ENCODE measurements at regions not wholly inside any gene's neighbourhood (a gene's known extent, or its start where the extent isn't known, plus 50 kb on each side); places are given as distances from the start of the nearest gene placed in this dataset.

GRCh38 chr7:84370114-84370513 is 175.5 kb upstream of the SEMA3A start:
- Mint-ChIP-seq H3K27ac (no peak overlapping the region), H3K4me3 (no peak overlapping the region), H3K9me3 (no peaks in the 10 kb centered on the region), H3K36me3 (ENCODE audit: low read depth) (no peaks in the 10 kb centered on the region), H3K4me1 (ENCODE audit: low read depth) (no peaks in the 10 kb centered on the region), H3K27me3 (no peaks in the 10 kb centered on the region)

- no peaks in the 10 kb centered on the region for H3K4me1 Mint-ChIP-seq (ENCODE audit: low read depth)
- H3K27ac Mint-ChIP-seq = no peak overlapping the region
- H3K27me3 Mint-ChIP-seq = no peaks in the 10 kb centered on the region
- no peaks in the 10 kb centered on the region for H3K9me3 Mint-ChIP-seq
- H3K4me3 Mint-ChIP-seq = no peak overlapping the region
- H3K36me3 Mint-ChIP-seq (ENCODE audit: low read depth) = no peaks in the 10 kb centered on the region
Measured at GRCh38 chr7:84368122-84368521, 173.5 kb upstream of the SEMA3A start.

- Mint-ChIP-seq H3K9me3 (no peaks in the 10 kb centered on the region), H3K27ac (no peak overlapping the region), H3K4me3 (no peak overlapping the region), H3K27me3 (no peaks in the 10 kb centered on the region), H3K36me3 (ENCODE audit: low read depth) (no peaks in the 10 kb centered on the region), H3K4me1 (ENCODE audit: low read depth) (no peaks in the 10 kb centered on the region)
Measured at GRCh38 chr7:84364708-84365107, 170.1 kb upstream of the SEMA3A start.

DNA sequence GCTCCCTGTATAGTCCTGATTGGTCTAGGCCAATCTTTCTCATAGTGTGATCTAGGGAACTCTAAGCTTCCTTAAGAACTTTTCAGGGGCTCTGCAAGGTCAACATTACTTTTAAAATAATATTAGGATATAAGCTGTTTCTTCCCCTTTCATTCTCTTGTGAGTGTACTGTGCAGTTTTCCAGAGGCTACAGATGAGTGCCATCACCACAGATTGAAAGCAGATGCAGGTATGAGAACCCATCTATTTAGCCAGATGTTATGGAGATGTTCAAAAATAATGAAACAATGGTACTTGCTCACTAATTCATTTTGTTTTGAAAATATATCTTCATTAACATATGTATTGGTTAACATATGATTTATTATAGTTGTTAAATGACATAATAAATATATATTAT is 169.2 kb upstream of the SEMA3A start:
- no peak overlapping the region for H3K4me3 Mint-ChIP-seq
- H3K36me3 Mint-ChIP-seq (ENCODE audit: low read depth) = no peaks in the 10 kb centered on the region
- no peaks in the 10 kb centered on the region for H3K9me3 Mint-ChIP-seq
- no peaks in the 10 kb centered on the region for H3K4me1 Mint-ChIP-seq (ENCODE audit: low read depth)
- no peaks in the 10 kb centered on the region for H3K27me3 Mint-ChIP-seq
- H3K27ac Mint-ChIP-seq = no peak overlapping the region

DNA sequence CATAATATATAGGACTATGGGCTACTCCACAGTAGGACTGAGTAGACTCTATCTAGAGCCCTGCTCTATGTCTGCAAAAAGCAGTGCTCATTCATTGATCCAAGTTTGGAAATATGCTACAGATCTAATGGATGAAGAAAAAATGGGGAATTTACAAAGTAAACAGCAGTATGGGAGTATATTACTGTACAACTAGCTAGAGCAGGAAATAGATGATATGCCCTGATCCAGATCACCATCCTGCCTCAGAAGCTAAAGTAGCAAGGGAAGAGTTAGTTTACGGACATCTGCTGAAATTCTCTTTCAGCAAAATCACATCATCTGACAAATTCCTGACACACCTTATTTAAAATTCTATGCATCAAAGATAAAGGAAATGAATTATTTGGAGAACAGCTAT is 168.2 kb upstream of the SEMA3A start:
- Mint-ChIP-seq H3K27me3 (no peaks in the 10 kb centered on the region), H3K4me3 (no peak overlapping the region), H3K27ac (no peak overlapping the region), H3K36me3 (ENCODE audit: low read depth) (no peaks in the 10 kb centered on the region), H3K9me3 (no peaks in the 10 kb centered on the region), H3K4me1 (ENCODE audit: low read depth) (no peaks in the 10 kb centered on the region)

GRCh38 chr7:84362360-84362759 is 167.8 kb upstream of the SEMA3A start:
- H3K27me3 Mint-ChIP-seq = no peaks in the 10 kb centered on the region
- no peaks in the 10 kb centered on the region for H3K36me3 Mint-ChIP-seq (ENCODE audit: low read depth)
- no peaks in the 10 kb centered on the region for H3K9me3 Mint-ChIP-seq
- H3K4me3 Mint-ChIP-seq = no peak overlapping the region
- H3K27ac Mint-ChIP-seq = no peak overlapping the region
- H3K4me1 Mint-ChIP-seq (ENCODE audit: low read depth) = no peaks in the 10 kb centered on the region

DNA sequence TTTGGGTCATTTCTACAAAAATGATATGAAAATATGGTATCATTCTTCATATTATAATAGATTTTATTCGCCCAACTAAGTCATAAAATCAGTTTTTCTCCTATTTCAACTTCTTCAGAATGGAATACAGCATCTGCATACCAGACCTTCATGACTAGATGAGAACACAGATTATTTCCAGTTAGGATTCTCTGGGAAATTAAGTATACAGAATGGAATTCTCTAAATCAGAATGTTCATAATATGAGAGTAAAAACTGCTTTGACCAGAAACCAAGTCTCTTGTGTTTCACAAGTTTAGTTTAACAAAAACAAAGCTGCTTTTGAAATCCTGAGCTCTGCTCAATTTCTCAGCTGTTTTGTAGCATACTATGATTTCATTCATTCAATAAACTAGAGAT is 160.3 kb upstream of the SEMA3A start:
- Mint-ChIP-seq H3K4me3 (no peak overlapping the region), H3K36me3 (ENCODE audit: low read depth) (no peaks in the 10 kb centered on the region), H3K4me1 (ENCODE audit: low read depth) (no peaks in the 10 kb centered on the region), H3K27me3 (no peaks in the 10 kb centered on the region), H3K27ac (no peak overlapping the region), H3K9me3 (no peaks in the 10 kb centered on the region)

DNA sequence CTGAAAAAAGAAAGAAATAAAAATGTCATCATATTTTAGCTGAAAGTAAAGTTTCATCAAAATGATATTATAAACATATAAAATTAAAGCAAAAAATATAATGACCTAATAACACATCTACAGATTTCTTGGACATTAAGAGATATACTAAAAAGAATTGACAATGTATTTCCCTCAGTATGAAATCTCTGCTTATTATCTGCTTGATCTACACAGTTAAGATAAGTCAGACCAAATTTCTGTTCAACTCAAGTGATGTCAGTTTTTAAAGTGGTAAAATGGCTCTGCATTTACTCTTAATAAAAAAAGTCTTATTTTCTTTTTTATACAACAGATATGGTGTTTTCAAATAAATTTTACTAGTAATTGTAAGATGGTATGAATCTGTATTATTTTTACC is 159.4 kb upstream of the SEMA3A start:
- Mint-ChIP-seq H3K36me3 (ENCODE audit: low read depth) (no peaks in the 10 kb centered on the region), H3K4me3 (no peak overlapping the region), H3K27me3 (no peaks in the 10 kb centered on the region), H3K9me3 (no peaks in the 10 kb centered on the region), H3K4me1 (ENCODE audit: low read depth) (no peaks in the 10 kb centered on the region), H3K27ac (no peak overlapping the region)

DNA sequence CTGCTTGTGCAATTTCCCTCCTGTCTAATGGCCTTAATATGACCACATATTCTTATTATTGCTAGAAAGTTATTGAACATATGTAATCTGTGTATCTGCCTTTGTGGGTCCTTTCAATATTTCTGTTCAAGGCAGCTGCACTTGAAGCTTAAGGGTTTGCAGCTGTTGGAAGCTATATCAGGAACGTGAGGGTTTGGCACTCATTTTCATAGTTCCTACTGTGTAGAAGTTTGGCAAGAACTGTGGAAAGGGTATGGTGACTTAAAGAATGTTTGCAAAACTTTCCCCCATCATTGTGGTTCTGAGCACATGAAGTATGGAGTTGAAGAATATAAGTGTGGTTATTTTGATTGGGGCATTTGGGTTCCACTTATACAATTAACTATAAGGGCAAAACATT is 144.7 kb upstream of the SEMA3A start:
- no peak overlapping the region for H3K27ac Mint-ChIP-seq
- H3K4me1 Mint-ChIP-seq (ENCODE audit: low read depth) = no peaks in the 10 kb centered on the region
- H3K9me3 Mint-ChIP-seq = no peaks in the 10 kb centered on the region
- H3K4me3 Mint-ChIP-seq = no peak overlapping the region
- no peaks in the 10 kb centered on the region for H3K36me3 Mint-ChIP-seq (ENCODE audit: low read depth)
- H3K27me3 Mint-ChIP-seq = no peaks in the 10 kb centered on the region

DNA sequence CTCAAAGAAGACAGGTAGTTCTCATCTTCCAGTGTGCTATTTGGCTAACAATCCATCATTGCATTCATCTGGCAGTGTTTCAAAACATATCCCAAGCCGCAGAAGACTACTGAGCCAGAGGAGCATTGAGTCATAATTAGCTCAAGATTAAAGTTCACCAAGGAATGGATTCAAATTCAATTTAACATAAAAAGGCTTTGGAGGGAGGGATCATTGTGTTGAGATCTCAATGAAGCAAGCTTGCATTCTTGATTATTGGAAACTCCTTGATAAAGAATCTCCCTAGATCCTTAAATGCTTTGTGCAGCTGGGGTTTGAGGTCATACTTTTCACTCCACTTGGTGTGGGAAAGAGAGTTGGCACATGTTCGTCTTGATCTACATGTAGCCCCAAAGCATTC is 142.8 kb upstream of the SEMA3A start:
- no peaks in the 10 kb centered on the region for H3K9me3 Mint-ChIP-seq
- no peaks in the 10 kb centered on the region for H3K27me3 Mint-ChIP-seq
- H3K27ac Mint-ChIP-seq = no peak overlapping the region
- no peak overlapping the region for H3K4me3 Mint-ChIP-seq
- no peaks in the 10 kb centered on the region for H3K4me1 Mint-ChIP-seq (ENCODE audit: low read depth)
- H3K36me3 Mint-ChIP-seq (ENCODE audit: low read depth) = no peaks in the 10 kb centered on the region

DNA sequence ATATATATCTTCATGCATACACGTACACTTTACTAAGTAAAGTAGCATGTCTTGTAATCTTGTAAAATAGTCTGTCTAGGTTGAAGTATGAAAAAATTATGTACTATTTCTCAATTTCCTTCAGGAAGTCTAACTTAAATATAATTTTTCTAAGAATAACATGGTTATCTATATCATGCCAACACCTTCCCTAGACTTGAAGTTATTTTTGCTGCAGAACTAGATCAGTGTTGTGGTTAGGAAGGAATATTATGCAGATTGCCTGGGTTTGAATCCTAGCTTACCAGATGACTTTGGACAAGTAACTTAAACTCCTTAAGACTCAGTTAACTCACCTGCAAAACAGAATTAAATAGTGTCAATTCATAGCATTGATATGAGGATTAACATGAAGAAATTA is 142.2 kb upstream of the SEMA3A start:
- H3K9me3 Mint-ChIP-seq = no peaks in the 10 kb centered on the region
- H3K27ac Mint-ChIP-seq = no peak overlapping the region
- no peaks in the 10 kb centered on the region for H3K36me3 Mint-ChIP-seq (ENCODE audit: low read depth)
- peaks cover 2% of the 10 kb centered on the region for H3K27me3 Mint-ChIP-seq
- H3K4me1 Mint-ChIP-seq (ENCODE audit: low read depth) = no peaks in the 10 kb centered on the region
- H3K4me3 Mint-ChIP-seq = no peak overlapping the region

DNA sequence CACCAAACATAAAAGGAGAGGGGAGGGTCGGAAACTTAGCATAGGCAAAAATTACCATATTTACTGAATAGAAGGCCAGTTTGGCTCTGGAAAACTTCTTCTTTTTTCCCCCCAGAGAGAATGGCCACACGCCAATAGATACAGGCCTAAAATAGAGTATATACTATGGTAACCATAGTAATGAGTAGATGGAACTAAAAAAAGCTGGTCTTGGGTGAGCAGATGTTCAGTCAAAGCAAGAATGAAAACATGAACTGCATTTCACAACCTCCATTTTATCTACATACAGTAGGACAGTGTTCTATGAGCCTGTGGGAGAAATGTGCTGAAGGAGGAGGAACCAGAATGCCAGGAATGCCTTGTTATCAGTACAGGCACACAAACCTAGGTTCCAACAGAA is 141.7 kb upstream of the SEMA3A start:
- H3K36me3 Mint-ChIP-seq (ENCODE audit: low read depth) = no peaks in the 10 kb centered on the region
- no peak overlapping the region for H3K4me3 Mint-ChIP-seq
- no peak overlapping the region for H3K27ac Mint-ChIP-seq
- peaks cover 6% of the 10 kb centered on the region for H3K27me3 Mint-ChIP-seq
- no peaks in the 10 kb centered on the region for H3K9me3 Mint-ChIP-seq
- no peaks in the 10 kb centered on the region for H3K4me1 Mint-ChIP-seq (ENCODE audit: low read depth)

DNA sequence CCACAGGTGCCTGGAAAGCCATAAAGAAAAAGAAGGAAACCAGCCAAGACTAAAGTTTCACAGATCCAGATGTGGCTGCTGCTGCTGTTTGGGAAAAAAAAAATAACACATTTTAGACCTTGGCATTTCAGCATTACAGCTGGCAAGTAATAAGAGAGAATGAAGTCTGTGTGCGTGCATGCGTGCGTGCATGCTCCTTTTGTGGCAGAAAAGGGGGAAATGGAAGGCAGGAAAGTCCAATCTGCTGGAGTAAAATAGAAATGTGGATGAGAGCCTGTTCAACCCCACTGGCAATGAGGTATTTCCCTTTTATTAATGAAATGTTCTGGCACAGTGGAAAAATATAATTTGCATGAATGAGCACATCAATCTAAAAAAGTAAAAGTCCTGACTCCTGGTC is 137.0 kb upstream of the SEMA3A start:
- Mint-ChIP-seq H3K9me3 (no peaks in the 10 kb centered on the region), H3K4me3 (no peak overlapping the region), H3K4me1 (ENCODE audit: low read depth) (no peaks in the 10 kb centered on the region), H3K27me3 (peaks cover 6% of the 10 kb centered on the region), H3K36me3 (ENCODE audit: low read depth) (no peaks in the 10 kb centered on the region), H3K27ac (no peak overlapping the region)

DNA sequence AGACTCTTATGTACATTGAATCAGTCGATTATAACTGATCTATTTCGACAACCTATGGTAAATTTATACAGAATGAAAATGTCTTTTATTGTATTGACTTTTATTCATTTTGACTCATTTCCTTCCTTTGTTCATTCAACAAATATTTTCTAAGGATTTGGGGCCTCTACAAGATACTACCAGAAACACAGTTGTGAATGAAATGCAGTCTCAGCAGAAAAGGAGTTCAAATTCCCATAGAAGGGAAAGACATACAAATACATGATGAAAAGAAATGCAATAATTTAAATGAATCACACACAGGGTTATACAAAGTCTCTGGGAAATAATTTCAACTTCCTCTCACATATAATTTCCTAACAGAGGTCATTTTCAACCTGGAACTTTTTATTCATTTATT is 134.0 kb upstream of the SEMA3A start:
- H3K36me3 Mint-ChIP-seq (ENCODE audit: low read depth) = no peaks in the 10 kb centered on the region
- H3K27ac Mint-ChIP-seq = no peak overlapping the region
- no peaks in the 10 kb centered on the region for H3K9me3 Mint-ChIP-seq
- H3K4me3 Mint-ChIP-seq = no peak overlapping the region
- H3K27me3 Mint-ChIP-seq = peaks cover 6% of the 10 kb centered on the region
- no peaks in the 10 kb centered on the region for H3K4me1 Mint-ChIP-seq (ENCODE audit: low read depth)

GRCh38 chr7:84324136-84324630 is 129.6 kb upstream of the SEMA3A start:
- H3K27me3 Mint-ChIP-seq = no peaks in the 10 kb centered on the region
- no peak overlapping the region for H3K27ac Mint-ChIP-seq
- H3K36me3 Mint-ChIP-seq (ENCODE audit: low read depth) = no peaks in the 10 kb centered on the region

DNA sequence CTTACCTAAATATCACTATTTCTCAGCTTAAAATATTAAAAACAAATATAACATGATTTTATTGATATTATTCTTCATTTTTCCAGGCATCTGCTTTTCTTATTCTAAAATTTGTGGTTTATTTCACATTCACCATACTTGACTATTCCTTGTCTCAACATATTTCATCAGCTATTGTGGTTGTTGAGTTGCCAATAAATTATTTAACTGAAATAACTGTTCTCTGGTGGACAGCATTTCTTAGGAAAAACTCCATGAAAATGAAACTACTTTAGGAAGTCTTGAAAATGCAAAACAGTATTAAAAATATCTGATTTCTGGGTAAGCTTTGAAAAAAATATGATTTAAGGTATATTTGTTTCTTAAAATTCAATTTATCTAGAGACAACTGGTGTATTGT is 122.9 kb upstream of the SEMA3A start:
- no peaks in the 10 kb centered on the region for H3K4me1 Mint-ChIP-seq (ENCODE audit: low read depth)

More at GRCh38 chr7:84324136-84324630, 129.6 kb upstream of the SEMA3A start:
- Mint-ChIP-seq H3K4me1 (ENCODE audit: low read depth) (no peaks in the 10 kb centered on the region), H3K9me3 (peaks cover 9% of the 10 kb centered on the region), H3K4me3 (no peak overlapping the region)

GRCh38 chr7:84314263-84314662 is 119.7 kb upstream of the SEMA3A start:
- H3K27me3 Mint-ChIP-seq = no peaks in the 10 kb centered on the region
- no peaks in the 10 kb centered on the region for H3K36me3 Mint-ChIP-seq (ENCODE audit: low read depth)
- no peaks in the 10 kb centered on the region for H3K4me1 Mint-ChIP-seq (ENCODE audit: low read depth)
- no peak overlapping the region for H3K27ac Mint-ChIP-seq
- no peak overlapping the region for H3K4me3 Mint-ChIP-seq
- no peaks in the 10 kb centered on the region for H3K9me3 Mint-ChIP-seq

More for the DNA sequence above, 122.9 kb upstream of the SEMA3A start:
- H3K27me3 Mint-ChIP-seq = no peaks in the 10 kb centered on the region
- H3K27ac Mint-ChIP-seq = no peak overlapping the region
- H3K9me3 Mint-ChIP-seq = peaks cover 8% of the 10 kb centered on the region
- no peaks in the 10 kb centered on the region for H3K36me3 Mint-ChIP-seq (ENCODE audit: low read depth)
- H3K4me3 Mint-ChIP-seq = no peak overlapping the region
